AG10803 (cell line): ENCODE measurements at regions not wholly inside any gene's neighbourhood (a gene's known extent, or its start where the extent isn't known, plus 50 kb on each side); places are given as distances from the start of the nearest gene placed in this dataset.

Experiments used
- DNase-seq: peaks from one replicate; pipeline ENCODE4 v3.0.0; 2010; ENCODE audit warnings: low read depth
- H3K4me3 ChIP-seq: 2 replicates; pipeline ENCODE4 v1.5.1; 2011; ENCODE audit warnings: mild to moderate bottlenecking, low read length, control low read depth
- CTCF ChIP-seq: conservative IDR thresholded peaks from 2 replicates; pipeline ENCODE4 v1.5.1; 2011; ENCODE audit warnings: mild to moderate bottlenecking, low read length, control low read depth, inconsistent platforms

GRCh38 chr2:8458503-8459459 is 223.1 kb upstream of the ID2 start:
- peak; percentile 6 for DNase-seq
- TF ChIP-seq CTCF = no peak
- no peak overlapping the region for H3K4me3 ChIP-seq

GRCh38 chr2:8459474-8459873 is 222.4 kb upstream of the ID2 start:
- H3K4me3 ChIP-seq = no peak overlapping the region
- DNase-seq = no peak
- TF ChIP-seq CTCF = no peak

GRCh38 chr2:8461341-8461740 is 220.5 kb upstream of the ID2 start:
- no peak for TF ChIP-seq CTCF
- no peak for DNase-seq
- H3K4me3 ChIP-seq = no peak overlapping the region

GRCh38 chr2:8462280-8462679 is 219.6 kb upstream of the ID2 start:
- TF ChIP-seq CTCF = no peak
- no peak overlapping the region for H3K4me3 ChIP-seq
- DNase-seq = no peak

- DNase-seq = no peak
- TF ChIP-seq CTCF = no peak
- H3K4me3 ChIP-seq = no peak overlapping the region
These were observed 218.8 kb upstream of the ID2 start for GRCh38 chr2:8462899-8463648.

- TF ChIP-seq CTCF = no peak
- H3K4me3 ChIP-seq = no peak overlapping the region
- no peak for DNase-seq
These were observed 216.3 kb upstream of the ID2 start for GRCh38 chr2:8465560-8465959.
